ENCODE measurements at regions not wholly inside any gene's neighbourhood (a gene's known extent, or its start where the extent isn't known, plus 50 kb on each side); places are given as distances from the start of the nearest gene placed in this dataset.

GRCh38 chr16:5906351-5906750 lies 808.8 kb upstream of the EEF2KMT start:
- H3K4me3 ChIP-seq (ENCODE audit: low read depth, low read length) = no peak overlapping the region
- TF ChIP-seq CTCF (IDR thresholded peaks at IDR 0.05; ENCODE audit: low read depth, low read length) = no peak

- no peak for TF ChIP-seq CTCF (IDR thresholded peaks at IDR 0.05; ENCODE audit: low read depth, low read length)
These were observed 808.3 kb upstream of the EEF2KMT start for GRCh38 chr16:5905935-5906334.

GRCh38 chr16:5903832-5904231 lies 806.2 kb upstream of the EEF2KMT start:
- TF ChIP-seq CTCF (IDR thresholded peaks at IDR 0.05; ENCODE audit: low read depth, low read length) = no peak
- H3K4me3 ChIP-seq (ENCODE audit: low read depth, low read length) = no peak overlapping the region

More at GRCh38 chr16:5905935-5906334, 808.3 kb upstream of the EEF2KMT start:
- H3K4me3 ChIP-seq (ENCODE audit: low read depth, low read length) = no peak overlapping the region

GRCh38 chr16:5903153-5903552 lies 805.6 kb upstream of the EEF2KMT start:
- no peak overlapping the region for H3K4me3 ChIP-seq (ENCODE audit: low read depth, low read length)
- no peak for TF ChIP-seq CTCF (IDR thresholded peaks at IDR 0.05; ENCODE audit: low read depth, low read length)

GRCh38 chr16:5900046-5900445 lies 802.5 kb upstream of the EEF2KMT start:
- no peak for TF ChIP-seq CTCF (IDR thresholded peaks at IDR 0.05; ENCODE audit: low read depth, low read length)
- no peak overlapping the region for H3K4me3 ChIP-seq (ENCODE audit: low read depth, low read length)

- H3K4me3 ChIP-seq (ENCODE audit: low read depth, low read length) = no peak overlapping the region
- TF ChIP-seq CTCF (IDR thresholded peaks at IDR 0.05; ENCODE audit: low read depth, low read length) = no peak
These were observed 798.4 kb upstream of the EEF2KMT start for GRCh38 chr16:5895976-5896375.

- no peak for TF ChIP-seq CTCF (IDR thresholded peaks at IDR 0.05; ENCODE audit: low read depth, low read length)
These were observed 797.5 kb upstream of the EEF2KMT start for GRCh38 chr16:5895137-5895536.

More at GRCh38 chr16:5895137-5895536, 797.5 kb upstream of the EEF2KMT start:
- no peak overlapping the region for H3K4me3 ChIP-seq (ENCODE audit: low read depth, low read length)

Data from WI38 (cell line).